ENCODE measurements at regions not wholly inside any gene's neighbourhood (a gene's known extent, or its start where the extent isn't known, plus 50 kb on each side); places are given as distances from the start of the nearest gene placed in this dataset.

- DNase-seq (ENCODE audit: low read depth) = no peak
Observed at GRCh38 chr19:31402529-31403316, 53.5 kb upstream of the TSHZ3 start.

GRCh38 chr19:31406106-31406505 lies 56.9 kb upstream of the TSHZ3 start:
- DNase-seq (ENCODE audit: low read depth) = no peak

- no peak for DNase-seq (ENCODE audit: low read depth)
Observed at GRCh38 chr19:31408460-31409124, 59.4 kb upstream of the TSHZ3 start.

GRCh38 chr19:31413353-31413752 lies 64.1 kb upstream of the TSHZ3 start:
- no peak for DNase-seq (ENCODE audit: low read depth)

GRCh38 chr19:31415322-31415721 lies 66.1 kb upstream of the TSHZ3 start:
- no peak for DNase-seq (ENCODE audit: low read depth)

- DNase-seq (ENCODE audit: low read depth) = no peak
Observed at GRCh38 chr19:31416548-31416947, 67.3 kb upstream of the TSHZ3 start.

- DNase-seq (ENCODE audit: low read depth) = no peak
Observed at GRCh38 chr19:31418055-31418454, 68.8 kb upstream of the TSHZ3 start.

- no peak for DNase-seq (ENCODE audit: low read depth)
Observed at GRCh38 chr19:31418692-31419430, 69.6 kb upstream of the TSHZ3 start.

GRCh38 chr19:31419871-31420445 lies 70.7 kb upstream of the TSHZ3 start:
- DNase-seq (ENCODE audit: low read depth) = no peak

GRCh38 chr19:31421082-31421481 lies 71.8 kb upstream of the TSHZ3 start:
- DNase-seq (ENCODE audit: low read depth) = no peak

- no peak for DNase-seq (ENCODE audit: low read depth)
Observed at GRCh38 chr19:31421856-31422255, 72.6 kb upstream of the TSHZ3 start.

GRCh38 chr19:31423896-31424295 lies 74.7 kb upstream of the TSHZ3 start:
- no peak for DNase-seq (ENCODE audit: low read depth)

- no peak for DNase-seq (ENCODE audit: low read depth)
Observed at GRCh38 chr19:31424861-31425620, 75.8 kb upstream of the TSHZ3 start.

GRCh38 chr19:31427857-31428256 lies 78.6 kb upstream of the TSHZ3 start:
- DNase-seq (ENCODE audit: low read depth) = no peak

GRCh38 chr19:31430381-31430780 lies 81.1 kb upstream of the TSHZ3 start:
- no peak for DNase-seq (ENCODE audit: low read depth)

GRCh38 chr19:31432201-31432810 lies 83.1 kb upstream of the TSHZ3 start:
- no peak for DNase-seq (ENCODE audit: low read depth)

- no peak for DNase-seq (ENCODE audit: low read depth)
Observed at GRCh38 chr19:31436121-31436776, 87.0 kb upstream of the TSHZ3 start.

- DNase-seq (ENCODE audit: low read depth) = no peak
Observed at GRCh38 chr19:31438401-31439269, 89.4 kb upstream of the TSHZ3 start.

- no peak for DNase-seq (ENCODE audit: low read depth)
Observed at GRCh38 chr19:31439270-31439573, 90.0 kb upstream of the TSHZ3 start.

- no peak for DNase-seq (ENCODE audit: low read depth)
Observed at GRCh38 chr19:31444931-31445330, 95.7 kb upstream of the TSHZ3 start.
